HG03442 (cell line): ENCODE measurements at regions not wholly inside any gene's neighbourhood (a gene's known extent, or its start where the extent isn't known, plus 50 kb on each side); places are given as distances from the start of the nearest gene placed in this dataset.
A peak's percentile ranks its signal among the peaks of the same experiment; 100 is the strongest.

Experiments used
- ATAC-seq: cut with Tn5 transposase; IDR thresholded peaks from one replicate; pipeline ENCODE4 v1.9.1; 2021; ENCODE audit warnings: mild to moderate bottlenecking, moderate library complexity; ENCODE audit not compliant: unreplicated experiment

- ATAC-seq, result no peak
Measured at GRCh38 chr2:861655-862354, 88.8 kb upstream of the SNTG2 start.

DNA sequence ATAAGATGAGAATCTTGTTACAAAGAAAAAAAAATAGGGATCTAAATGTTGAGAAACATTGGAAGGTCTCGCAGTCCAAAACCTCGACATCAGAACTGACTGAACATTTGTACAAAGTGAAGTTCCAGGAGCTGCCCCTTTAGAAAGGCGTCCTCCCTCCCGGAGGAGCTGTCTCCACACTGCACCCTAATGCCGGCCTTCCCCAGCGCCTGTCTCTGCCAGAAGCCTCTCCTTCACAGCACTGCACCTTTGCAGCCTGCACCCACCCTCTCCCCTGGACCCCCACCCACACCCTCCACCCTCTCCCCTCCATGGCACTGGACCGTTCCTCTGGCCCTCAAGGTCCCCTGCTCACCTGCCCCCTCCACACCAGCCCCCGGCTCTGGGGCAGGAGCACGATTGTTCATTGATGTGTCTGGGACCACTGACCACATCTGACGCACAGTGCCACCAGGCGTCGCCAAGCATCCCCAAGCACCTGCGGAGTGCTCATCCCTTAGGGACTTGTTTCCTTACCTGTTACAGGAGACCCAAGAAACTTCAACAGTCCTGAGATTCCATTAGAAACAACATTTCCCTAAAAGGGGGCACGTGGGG, 90.3 kb upstream of the SNTG2 start:
- no peak for ATAC-seq

DNA sequence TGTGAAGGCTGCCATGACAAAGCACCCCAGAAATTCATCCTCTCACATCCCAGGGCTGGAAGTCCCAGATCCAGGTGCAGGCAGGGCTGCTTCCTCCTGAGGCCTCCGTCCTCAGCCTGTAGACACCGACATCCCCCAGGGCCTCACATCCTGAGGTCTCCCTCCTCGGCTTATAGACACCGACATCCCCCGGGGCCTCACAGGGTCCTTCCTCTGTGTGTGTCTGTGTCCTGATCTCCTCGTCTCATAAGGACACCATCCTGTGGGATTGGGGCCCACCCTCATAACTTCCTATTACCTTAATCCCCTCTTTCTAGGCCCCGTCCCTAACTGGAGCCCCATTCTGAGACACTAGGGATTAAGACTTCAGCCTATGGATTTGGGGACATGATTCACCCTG, 92.0 kb upstream of the SNTG2 start:
- no peak for ATAC-seq

- ATAC-seq, result no peak
Measured at GRCh38 chr2:857937-858336, 92.7 kb upstream of the SNTG2 start.

DNA sequence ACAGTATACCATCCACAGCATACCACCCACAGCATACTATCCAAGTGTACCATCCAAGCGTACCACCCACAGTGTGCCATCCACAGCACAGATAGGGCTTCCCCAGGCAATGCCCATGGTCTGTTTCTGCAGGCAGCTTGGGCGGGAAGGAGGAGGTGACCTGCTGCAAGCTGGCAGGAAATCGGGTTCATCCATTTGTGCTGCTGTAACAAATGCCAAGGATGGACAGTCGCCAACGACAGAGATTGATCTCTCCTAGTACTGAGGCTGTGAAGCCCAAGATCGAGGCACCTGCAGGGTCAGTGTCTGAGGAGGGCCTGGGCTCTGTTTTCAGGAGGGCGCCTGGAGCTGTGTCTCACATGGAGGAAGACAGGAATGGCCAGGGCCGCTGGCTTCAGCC, 93.6 kb upstream of the SNTG2 start:
- no peak for ATAC-seq

GRCh38 chr2:856456-856855, 94.2 kb upstream of the SNTG2 start:
- ATAC-seq, result no peak

DNA sequence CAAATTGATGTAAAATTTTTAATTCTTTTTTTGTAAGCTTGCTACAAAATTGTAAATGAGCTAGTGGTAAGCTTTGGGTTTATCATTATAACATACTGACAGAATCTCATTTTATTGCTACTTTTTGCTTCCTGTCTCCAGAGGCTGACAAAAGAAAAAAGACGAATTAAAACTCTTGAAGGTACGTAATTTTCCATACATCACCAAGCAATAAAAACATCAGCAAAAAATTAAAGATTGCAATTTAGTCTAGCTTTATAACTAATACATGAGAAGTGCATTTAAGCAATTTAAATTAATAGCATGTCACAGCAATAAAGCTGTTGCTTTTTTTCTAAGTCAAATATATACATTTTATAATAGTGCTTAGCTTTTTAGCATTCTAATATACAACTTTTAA, 94.6 kb upstream of the SNTG2 start:
- no peak for ATAC-seq

DNA sequence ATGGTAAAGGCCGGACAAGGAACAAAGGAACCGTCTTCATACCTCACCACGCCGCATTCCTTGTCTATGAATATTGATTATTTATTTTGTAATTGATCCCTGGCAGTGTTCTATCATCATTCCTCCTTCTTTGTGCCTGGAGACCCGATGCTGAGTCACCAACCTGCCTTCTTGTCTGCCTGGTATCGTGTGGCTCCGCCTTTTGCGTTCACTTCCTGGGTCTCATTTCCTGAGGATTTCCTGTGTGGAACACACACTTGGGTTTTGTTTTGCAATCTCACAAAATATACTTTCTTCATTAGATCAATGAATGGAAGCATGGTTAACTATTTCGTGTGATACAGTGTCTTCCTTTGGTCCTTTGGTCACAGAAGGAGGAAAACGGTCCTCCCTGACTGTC, 95.5 kb upstream of the SNTG2 start:
- ATAC-seq, result no peak

- peak; percentile 52 for ATAC-seq
Measured at GRCh38 chr2:854460-854859, 96.2 kb upstream of the SNTG2 start.

GRCh38 chr2:853203-853870, 97.3 kb upstream of the SNTG2 start:
- no peak for ATAC-seq

DNA sequence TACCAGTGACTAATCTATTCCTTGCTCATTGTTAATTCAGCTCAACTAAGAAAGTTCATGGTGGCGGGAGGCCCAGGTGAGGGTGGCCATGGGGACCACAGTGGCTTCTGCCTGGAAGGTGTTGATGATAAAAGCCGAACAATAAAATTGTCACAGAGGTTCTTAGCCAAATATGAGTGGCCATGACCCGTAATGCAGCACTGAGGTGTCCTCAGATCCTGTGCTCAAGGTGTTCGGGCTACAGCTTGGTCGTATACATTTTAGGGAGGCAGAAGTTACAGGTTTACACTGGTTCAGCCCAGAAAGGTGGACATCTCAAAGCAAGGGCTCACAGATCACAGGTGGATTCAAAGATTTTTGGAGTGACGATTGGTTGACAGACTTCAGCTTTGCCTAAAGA, 98.5 kb upstream of the SNTG2 start:
- ATAC-seq, result no peak

GRCh38 chr2:851680-852079, 99.0 kb upstream of the SNTG2 start:
- ATAC-seq, result no peak

GRCh38 chr2:851078-851477, 99.6 kb upstream of the SNTG2 start:
- ATAC-seq, result no peak

DNA sequence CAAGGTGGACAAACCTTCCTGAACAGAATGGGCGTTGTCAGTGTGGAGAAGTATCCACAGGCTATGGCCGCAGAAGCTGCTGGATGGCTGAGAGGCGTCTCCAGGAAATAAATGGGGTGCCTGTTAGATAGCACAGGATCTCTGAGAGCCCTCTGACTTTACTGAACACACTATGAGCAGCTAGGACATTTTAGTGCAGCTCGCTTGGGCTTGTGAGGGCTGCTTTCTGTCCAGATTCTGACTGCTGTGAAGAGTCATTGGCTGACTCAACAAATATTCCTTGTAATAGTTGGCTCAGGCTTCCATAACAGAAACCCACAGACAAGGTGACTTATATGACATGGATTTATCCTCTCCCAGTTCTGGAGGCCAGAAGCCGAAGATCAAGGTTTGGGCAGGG, 100.2 kb upstream of the SNTG2 start:
- ATAC-seq, result no peak

GRCh38 chr2:848099-848498, 102.5 kb upstream of the SNTG2 start:
- no peak for ATAC-seq

- ATAC-seq, result no peak
Measured at GRCh38 chr2:847669-848068, 103.0 kb upstream of the SNTG2 start.

DNA sequence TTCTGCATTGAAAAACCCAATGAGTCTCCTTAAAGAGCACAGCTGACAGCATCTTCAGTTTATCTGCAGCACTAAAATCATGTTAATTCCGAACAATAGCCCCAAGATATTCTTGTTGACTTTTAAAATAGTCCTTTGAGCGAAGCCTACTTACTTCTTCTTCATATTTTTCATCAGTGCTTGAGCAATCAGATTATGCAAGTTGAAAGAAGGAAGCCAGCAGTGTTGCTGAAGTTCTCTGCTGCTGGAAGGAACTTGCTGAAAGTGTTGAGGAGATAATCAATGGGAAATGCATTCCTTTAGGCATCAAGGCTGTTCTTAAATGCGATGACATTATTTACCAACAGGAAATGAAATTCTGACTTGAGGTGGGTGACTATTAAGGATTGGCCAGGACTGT, 105.9 kb upstream of the SNTG2 start:
- ATAC-seq, result no peak

DNA sequence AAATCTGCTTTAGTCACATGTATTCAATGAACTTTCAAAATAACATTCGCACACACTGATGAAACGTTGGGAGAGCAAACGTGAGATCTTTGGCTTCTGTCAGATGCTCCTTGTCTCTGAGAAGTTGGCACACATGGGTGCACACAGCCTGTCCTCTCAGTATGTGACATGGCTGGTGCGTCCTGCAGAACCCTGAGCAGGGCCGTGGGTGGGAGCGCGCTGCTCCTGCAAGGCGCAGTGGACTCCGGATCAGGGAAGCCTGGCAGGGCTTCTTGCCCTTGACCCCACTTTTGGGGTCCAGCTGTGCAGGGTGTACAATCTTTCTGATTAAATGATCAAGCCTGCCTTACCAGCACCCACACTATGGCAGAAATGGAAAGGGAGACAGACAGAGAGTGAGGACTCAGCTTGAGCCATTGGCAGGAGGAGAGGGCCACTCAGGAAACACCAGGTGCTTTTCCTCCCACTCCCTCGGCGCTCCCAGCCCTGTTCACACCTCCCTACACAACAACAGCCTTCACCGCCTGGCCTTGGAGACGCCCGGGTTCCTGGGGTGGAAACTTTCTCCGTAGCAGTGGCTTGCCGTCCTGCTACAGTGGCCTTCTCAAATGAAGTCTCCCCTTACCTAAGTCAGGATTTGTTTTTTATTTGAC, 108.4 kb upstream of the SNTG2 start:
- no peak for ATAC-seq

DNA sequence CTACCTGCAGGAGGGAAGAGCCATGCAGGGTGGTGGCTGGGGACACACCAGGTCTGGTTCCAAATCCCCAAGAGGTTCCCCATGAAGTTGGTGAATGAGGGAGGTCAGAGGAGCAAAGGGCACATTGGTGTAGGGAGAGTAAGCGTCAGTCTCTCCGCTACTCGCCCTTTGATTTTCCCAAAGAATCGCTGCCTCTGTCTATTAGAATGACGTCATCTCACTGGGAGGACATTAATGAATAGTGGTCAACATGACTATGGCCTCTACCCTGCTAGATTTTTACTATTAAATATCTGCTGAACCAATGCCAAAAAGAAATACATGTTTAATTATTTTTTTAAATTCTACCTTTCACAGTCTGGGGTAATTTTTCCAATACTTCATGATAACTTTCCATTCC, 109.6 kb upstream of the SNTG2 start:
- ATAC-seq, result no peak

GRCh38 chr2:834233-834632, 116.4 kb upstream of the SNTG2 start:
- ATAC-seq, result no peak

- no peak for ATAC-seq
Measured at GRCh38 chr2:833180-833579, 117.5 kb upstream of the SNTG2 start.

DNA sequence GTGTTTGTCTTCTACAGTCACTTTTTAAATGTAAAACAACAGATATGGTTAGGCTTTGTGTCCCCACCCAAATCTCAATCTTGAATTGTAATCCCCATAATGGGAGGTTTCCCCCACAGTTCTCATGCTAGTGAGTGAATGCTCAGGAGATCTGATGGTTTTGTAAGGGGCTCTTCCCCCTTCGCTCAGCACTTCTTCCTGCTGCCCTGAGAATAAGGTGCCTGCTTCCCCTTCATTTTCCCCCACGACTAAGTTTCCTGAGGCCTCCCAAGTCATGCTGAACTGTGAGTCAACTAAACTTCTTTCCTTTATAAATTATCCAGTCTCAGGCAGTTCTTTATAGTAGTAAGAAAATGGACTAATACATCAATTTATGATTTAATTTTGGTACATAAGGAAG, 118.0 kb upstream of the SNTG2 start:
- ATAC-seq, result no peak
